Natural killer cell (primary cell): ENCODE measurements at regions not wholly inside any gene's neighbourhood (a gene's known extent, or its start where the extent isn't known, plus 50 kb on each side); places are given as distances from the start of the nearest gene placed in this dataset.
"Not testable (repeated sequence)": the region's sequence is repeated elsewhere in the genome, so short reads cannot be mapped to it uniquely, and the experiment has no call there.

ENCODE experiments used
- ATAC-seq, 3 donors: fragments of 150-1000 bp in 2 of 3; fragments of 200-7000 bp in 1 of 3; cut with Tn5 transposase; 1 replicate in 1 of 3; 2 replicates in 2 of 3; pipeline ENCODE4 v1.10.0; 2021; ENCODE audit warnings: mild to moderate bottlenecking in 2 of 3, moderate library complexity in 2 of 3
- DNase-seq, 2 donors: peaks; one replicate each; pipeline versions ENCODE4 v3.0.0 to v3.0.0-alpha.2; 2013 to 2021; ENCODE audit warnings: mixed read lengths in 1 of 2
- H3K27ac ChIP-seq: one replicate; pipeline ENCODE4 v1.5.1; 2013; ENCODE audit warnings: mild to moderate bottlenecking, low read length
- H3K27me3 ChIP-seq: one replicate; pipeline ENCODE4 v1.6.1; 2013; ENCODE audit warnings: low read length; ENCODE audit not compliant: control insufficient read depth, insufficient read depth
- H3K36me3 ChIP-seq: one replicate; pipeline ENCODE4 v1.6.1; 2013; ENCODE audit warnings: low read length; ENCODE audit not compliant: control insufficient read depth, insufficient read depth
- H3K4me1 ChIP-seq: one replicate; pipeline ENCODE4 v1.6.1; 2013; ENCODE audit warnings: low read length; ENCODE audit not compliant: control insufficient read depth, insufficient read depth
- H3K4me3 ChIP-seq: one replicate; pipeline ENCODE4 v1.5.1; 2013; ENCODE audit warnings: low read length
- H3K9me3 ChIP-seq: one replicate; pipeline ENCODE4 v1.6.1; 2013; ENCODE audit warnings: low read length; ENCODE audit not compliant: control insufficient read depth, insufficient read depth
- H3K27ac Mint-ChIP-seq, 2 donors: one replicate each; pipeline ENCODE4 v1.8.0; 2022; ENCODE audit warnings: mild to moderate bottlenecking in 2 of 2, mixed read lengths in 2 of 2, moderate library complexity in 1 of 2
- H3K27me3 Mint-ChIP-seq, 2 donors: one replicate each; pipeline ENCODE4 v1.8.0; 2022; ENCODE audit warnings: low read depth in 2 of 2, mixed read lengths in 2 of 2
- H3K36me3 Mint-ChIP-seq: one replicate; pipeline ENCODE4 v1.8.0; 2022; ENCODE audit warnings: mixed read lengths
- H3K4me1 Mint-ChIP-seq, 2 donors: one replicate each; pipeline ENCODE4 v1.8.0; 2022; ENCODE audit warnings: mixed read lengths in 2 of 2
- H3K4me3 Mint-ChIP-seq: one replicate; pipeline ENCODE4 v1.8.0; 2022; ENCODE audit warnings: mild to moderate bottlenecking, moderate library complexity, mixed read lengths
- H3K9me3 Mint-ChIP-seq, 2 donors: one replicate each; pipeline ENCODE4 v1.8.0; 2022; ENCODE audit warnings: mixed read lengths in 2 of 2
- CTCF ChIP-seq: fragments of 200-600 bp; IDR thresholded peaks from one replicate; pipeline ENCODE4 v1.8.0; 2022; ENCODE audit warnings: antibody characterized with exemption
- WGBS: methylation state at CpG from one replicate; pipeline ENCODE4 v1.1.7; 2013; ENCODE audit warnings: missing lambda C conversion rate; ENCODE audit not compliant: insufficient coverage; 5-methylcytosine and 5-hydroxymethylcytosine counted together
- intact Hi-C: fragments of 100-400 bp; cut with micrococcal nuclease; formaldehyde crosslinking; loops from one replicate; pipeline ENCODE4 v1.14.2; 2022

GRCh38 chr1:115505148-115505571, 136.6 kb upstream of the VANGL1 start:
- H3K9me3 Mint-ChIP-seq, result no peaks in the 10 kb centered on the region
- intact Hi-C loops, result no loop called here
- TF ChIP-seq CTCF, result no peak
- DNase-seq (no peak), ATAC-seq (no peak)
- H3K4me1 Mint-ChIP-seq, result no peaks in the 10 kb centered on the region
- no peaks in the 10 kb centered on the region for H3K36me3 Mint-ChIP-seq
- Histone ChIP-seq H3K4me3 (no peak overlapping the region), H3K4me1 (no peaks in the 10 kb centered on the region), H3K27me3 (no peaks in the 10 kb centered on the region), H3K9me3 (no peaks in the 10 kb centered on the region), H3K36me3 (no peaks in the 10 kb centered on the region), H3K27ac (no peak overlapping the region)
- H3K27ac Mint-ChIP-seq, result no peak overlapping the region
- H3K4me3 Mint-ChIP-seq, result no peak overlapping the region
- peaks cover 11 to 14% of the 10 kb centered on the region in 2 donors for H3K27me3 Mint-ChIP-seq

- H3K4me1 ChIP-seq, H3K4me3 ChIP-seq, intact Hi-C loops, H3K36me3 Mint-ChIP-seq, H3K9me3 ChIP-seq, H3K4me1 Mint-ChIP-seq, H3K27me3 ChIP-seq, DNase-seq, H3K4me3 Mint-ChIP-seq, ATAC-seq, H3K27ac Mint-ChIP-seq, H3K36me3 ChIP-seq, H3K27ac ChIP-seq, H3K9me3 Mint-ChIP-seq: not testable (repeated sequence)
- peaks cover 11 to 12% of the 10 kb centered on the region in 2 donors for H3K27me3 Mint-ChIP-seq
- 63% methylated on average over 2 of the region's 4 CpGs for WGBS
Measured at GRCh38 chr1:115502183-115502582, 139.6 kb upstream of the VANGL1 start.

- Histone ChIP-seq H3K4me1 (no peaks in the 10 kb centered on the region), H3K27me3 (no peaks in the 10 kb centered on the region), H3K36me3 (no peaks in the 10 kb centered on the region), H3K27ac (no peak overlapping the region), H3K9me3 (no peaks in the 10 kb centered on the region), H3K4me3 (no peak overlapping the region)
- WGBS, result 12% methylated on average over 1 of the region's 1 CpG
- no peak overlapping the region for H3K4me3 Mint-ChIP-seq
- no peaks in the 10 kb centered on the region for H3K36me3 Mint-ChIP-seq
- DNase-seq, result no peak
- peaks cover 7 to 10% of the 10 kb centered on the region in 2 donors for H3K27me3 Mint-ChIP-seq
- ATAC-seq, result no peak
- no peaks in the 10 kb centered on the region for H3K9me3 Mint-ChIP-seq
- H3K27ac Mint-ChIP-seq, result no peak overlapping the region
- intact Hi-C loops, result no loop called here
- TF ChIP-seq CTCF, result no peak
- no peaks in the 10 kb centered on the region for H3K4me1 Mint-ChIP-seq
Measured at GRCh38 chr1:115501476-115501875, 140.3 kb upstream of the VANGL1 start.

- WGBS, result 86% methylated on average over 2 of the region's 2 CpGs
- no peaks in the 10 kb centered on the region for H3K4me1 Mint-ChIP-seq
- TF ChIP-seq CTCF, result no peak
- H3K4me3 Mint-ChIP-seq, result no peak overlapping the region
- H3K36me3 Mint-ChIP-seq, result no peaks in the 10 kb centered on the region
- DNase-seq (no peak), ATAC-seq (no peak)
- Histone ChIP-seq H3K27me3 (no peaks in the 10 kb centered on the region), H3K36me3 (no peaks in the 10 kb centered on the region), H3K4me3 (no peak overlapping the region), H3K9me3 (no peaks in the 10 kb centered on the region), H3K27ac (no peak overlapping the region), H3K4me1 (no peaks in the 10 kb centered on the region)
- no peak overlapping the region for H3K27ac Mint-ChIP-seq
- H3K9me3 Mint-ChIP-seq, result no peaks in the 10 kb centered on the region
- intact Hi-C loops, result no loop called here
- peaks cover 5 to 10% of the 10 kb centered on the region in 2 donors for H3K27me3 Mint-ChIP-seq
Measured at GRCh38 chr1:115499253-115499652, 142.5 kb upstream of the VANGL1 start.
